ENCODE measurements at regions not wholly inside any gene's neighbourhood (a gene's known extent, or its start where the extent isn't known, plus 50 kb on each side); places are given as distances from the start of the nearest gene placed in this dataset.

- ChIA-PET CTCF (no interaction called here), POLR2A (no interaction called here)
- DNase-seq (ENCODE audit: low read depth, low spot score): no peak
- TF ChIP-seq CTCF (IDR thresholded peaks at IDR 0.05; ENCODE audit: insufficient read depth, low read length, missing control alignments): no peak
- no peak overlapping the region for H3K4me3 ChIP-seq (ENCODE audit: low read depth, low read length)
Observed at GRCh38 chr13:60343978-60344377, 53.0 kb upstream of the TDRD3 start.

GRCh38 chr13:60347174-60347573, 49.8 kb upstream of the TDRD3 start:
- TF ChIP-seq CTCF (IDR thresholded peaks at IDR 0.05; ENCODE audit: insufficient read depth, low read length, missing control alignments): no peak
- no peak overlapping the region for H3K4me3 ChIP-seq (ENCODE audit: low read depth, low read length)
- DNase-seq (ENCODE audit: low read depth, low spot score): no peak
- ChIA-PET CTCF (no interaction called here), POLR2A (no interaction called here)
